ENCODE measurements at regions not wholly inside any gene's neighbourhood (a gene's known extent, or its start where the extent isn't known, plus 50 kb on each side); places are given as distances from the start of the nearest gene placed in this dataset.
"Not testable (repeated sequence)": the region's sequence is repeated elsewhere in the genome, so short reads cannot be mapped to it uniquely, and the experiment has no call there.

- DNase-seq: no peak
Observed at GRCh38 chr22:46040471-46041465, 63.8 kb upstream of the WNT7B start.

- DNase-seq: no peak
Observed at GRCh38 chr22:46041642-46042041, 64.7 kb upstream of the WNT7B start.

- DNase-seq: no peak
Observed at GRCh38 chr22:46042786-46043185, 65.8 kb upstream of the WNT7B start.

GRCh38 chr22:46043339-46043738 is 66.4 kb upstream of the WNT7B start:
- DNase-seq: no peak

GRCh38 chr22:46043816-46044620 is 67.1 kb upstream of the WNT7B start:
- DNase-seq: no peak

- DNase-seq: no peak
Observed at GRCh38 chr22:46044621-46045458, 67.9 kb upstream of the WNT7B start.

GRCh38 chr22:46045459-46046298 is 68.7 kb upstream of the WNT7B start:
- no peak for DNase-seq

- DNase-seq: no peak
Observed at GRCh38 chr22:46046299-46046685, 69.3 kb upstream of the WNT7B start.

GRCh38 chr22:46047226-46047625 is 70.3 kb upstream of the WNT7B start:
- DNase-seq: no peak

GRCh38 chr22:46047841-46048595 is 71.1 kb upstream of the WNT7B start:
- peak; percentile 19 for DNase-seq

GRCh38 chr22:46048661-46049060 is 71.7 kb upstream of the WNT7B start:
- not testable (repeated sequence) for DNase-seq

GRCh38 chr22:46049726-46050450 is 72.9 kb upstream of the WNT7B start:
- no peak for DNase-seq

- DNase-seq: no peak
Observed at GRCh38 chr22:46050451-46050845, 73.5 kb upstream of the WNT7B start.

GRCh38 chr22:46050916-46051614 is 74.1 kb upstream of the WNT7B start:
- no peak for DNase-seq

- DNase-seq: no peak
Observed at GRCh38 chr22:46051646-46052045, 74.7 kb upstream of the WNT7B start.

- no peak for DNase-seq
Observed at GRCh38 chr22:46052331-46052771, 75.4 kb upstream of the WNT7B start.

- DNase-seq: no peak
Observed at GRCh38 chr22:46052801-46053562, 76.0 kb upstream of the WNT7B start.

- DNase-seq: peak; percentile 48
Observed at GRCh38 chr22:46053563-46054090, 76.7 kb upstream of the WNT7B start.
